ENCODE measurements at regions not wholly inside any gene's neighbourhood (a gene's known extent, or its start where the extent isn't known, plus 50 kb on each side); places are given as distances from the start of the nearest gene placed in this dataset.

- DNase-seq (ENCODE audit: low read depth in 1 of 2, low spot score in 1 of 2) (no peak), ATAC-seq (no peak), FAIRE-seq (no peak)
- no peaks in the 10 kb centered on the region for H3K4me1 ChIP-seq
- no peaks in the 10 kb centered on the region for H3K9me3 ChIP-seq
- TF ChIP-seq ZC3H11A (IDR thresholded peaks at IDR 0.05) (no peak), MYC (IDR thresholded peaks at IDR 0.05; ENCODE audit: borderline replicate concordance, low read length) (no peak), POLR2A (IDR thresholded peaks at IDR 0.05; ENCODE audit: low read length) (no peak)
- TF ChIP-seq, protein P1, sequence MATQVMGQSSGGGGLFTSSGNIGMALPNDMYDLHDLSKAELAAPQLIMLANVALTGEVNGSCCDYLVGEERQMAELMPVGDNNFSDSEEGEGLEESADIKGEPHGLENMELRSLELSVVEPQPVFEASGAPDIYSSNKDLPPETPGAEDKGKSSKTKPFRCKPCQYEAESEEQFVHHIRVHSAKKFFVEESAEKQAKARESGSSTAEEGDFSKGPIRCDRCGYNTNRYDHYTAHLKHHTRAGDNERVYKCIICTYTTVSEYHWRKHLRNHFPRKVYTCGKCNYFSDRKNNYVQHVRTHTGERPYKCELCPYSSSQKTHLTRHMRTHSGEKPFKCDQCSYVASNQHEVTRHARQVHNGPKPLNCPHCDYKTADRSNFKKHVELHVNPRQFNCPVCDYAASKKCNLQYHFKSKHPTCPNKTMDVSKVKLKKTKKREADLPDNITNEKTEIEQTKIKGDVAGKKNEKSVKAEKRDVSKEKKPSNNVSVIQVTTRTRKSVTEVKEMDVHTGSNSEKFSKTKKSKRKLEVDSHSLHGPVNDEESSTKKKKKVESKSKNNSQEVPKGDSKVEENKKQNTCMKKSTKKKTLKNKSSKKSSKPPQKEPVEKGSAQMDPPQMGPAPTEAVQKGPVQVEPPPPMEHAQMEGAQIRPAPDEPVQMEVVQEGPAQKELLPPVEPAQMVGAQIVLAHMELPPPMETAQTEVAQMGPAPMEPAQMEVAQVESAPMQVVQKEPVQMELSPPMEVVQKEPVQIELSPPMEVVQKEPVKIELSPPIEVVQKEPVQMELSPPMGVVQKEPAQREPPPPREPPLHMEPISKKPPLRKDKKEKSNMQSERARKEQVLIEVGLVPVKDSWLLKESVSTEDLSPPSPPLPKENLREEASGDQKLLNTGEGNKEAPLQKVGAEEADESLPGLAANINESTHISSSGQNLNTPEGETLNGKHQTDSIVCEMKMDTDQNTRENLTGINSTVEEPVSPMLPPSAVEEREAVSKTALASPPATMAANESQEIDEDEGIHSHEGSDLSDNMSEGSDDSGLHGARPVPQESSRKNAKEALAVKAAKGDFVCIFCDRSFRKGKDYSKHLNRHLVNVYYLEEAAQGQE (IDR thresholded peaks at IDR 0.05): no peak
- no peak overlapping the region for H3K27ac ChIP-seq
- POLR2A ChIA-PET: no interaction called here
- 67% methylated on average over 7 of the region's 7 CpGs for WGBS (ENCODE audit: missing lambda C conversion rate)
- H3K4me3 ChIP-seq: no peak overlapping the region
- CTCF ChIA-PET: interaction anchor here (0.7 kb wide), 1 partner anchor 148 kb away, joined by 3 read pairs; no protein-coding TSS in a partner anchor
- H3K4me2 ChIP-seq: no peak overlapping the region
These were observed 107.8 kb upstream of the VEPH1 start for GRCh38 chr3:157610876-157611535.

- TF ChIP-seq BHLHE40 (IDR thresholded peaks at IDR 0.05; ENCODE audit: low read depth, low read length): no peak
- TF ChIP-seq CBX8 (IDR thresholded peaks at IDR 0.05): no peak
- no peak for TF ChIP-seq JUN (IDR thresholded peaks at IDR 0.05)
- TF ChIP-seq SREBF2 (IDR thresholded peaks at IDR 0.05): no peak
- no peak for TF ChIP-seq NR3C1 (IDR thresholded peaks at IDR 0.05)
- TF ChIP-seq POLR2A (IDR thresholded peaks at IDR 0.05; ENCODE audit: low read length): no peak
- TF ChIP-seq ZSCAN20 (CRISPR knock-in tag; IDR thresholded peaks at IDR 0.05): no peak
- no peak for TF ChIP-seq RFX5 (IDR thresholded peaks at IDR 0.05)
- no peak for TF ChIP-seq KDM1A (IDR thresholded peaks at IDR 0.05; ENCODE audit: low read depth)
- no peak for TF ChIP-seq BCL3 (IDR thresholded peaks at IDR 0.05)
- TF ChIP-seq ATOH8 (CRISPR knock-in tag; IDR thresholded peaks at IDR 0.05; ENCODE audit: low read depth): no peak
- TF ChIP-seq NFE2L2 (conservative IDR thresholded peaks at IDR 0.05; ENCODE audit: low read length): no peak
- no peak for TF ChIP-seq NPAS2 (CRISPR knock-in tag; IDR thresholded peaks at IDR 0.05; ENCODE audit: borderline replicate concordance)
- no peak for TF ChIP-seq RCOR1 (IDR thresholded peaks at IDR 0.05; ENCODE audit: low read depth, low read length)
- no peak for TF ChIP-seq E2F6 (IDR thresholded peaks at IDR 0.05; ENCODE audit: borderline replicate concordance, low read depth)
- TF ChIP-seq JUNB (IDR thresholded peaks at IDR 0.05): no peak
- Histone ChIP-seq H3K27ac (no peak overlapping the region), H3K9me3 (no peaks in the 10 kb centered on the region), H3K4me3 (no peak overlapping the region), H3K4me2 (no peak overlapping the region), H3K4me1 (no peaks in the 10 kb centered on the region)
- FAIRE-seq: no peak
- ChIA-PET CTCF (interaction anchor here (0.8 to 5.7 kb wide), 12 partner anchors 8 to 1182 kb away, joined by 3 to 28 read pairs (median 8); partner anchors contain the start of gene RSRC1), POLR2A (no interaction called here)
- 69% methylated on average over 9 of the region's 9 CpGs for WGBS (ENCODE audit: missing lambda C conversion rate)
- DNase-seq (ENCODE audit: low read depth in 1 of 2, low spot score in 1 of 2): no peak
- ATAC-seq: no peak
These were observed 104.7 kb upstream of the VEPH1 start for GRCh38 chr3:157607826-157608405.
